GM12874 (cell line): ENCODE measurements at regions not wholly inside any gene's neighbourhood (a gene's known extent, or its start where the extent isn't known, plus 50 kb on each side); places are given as distances from the start of the nearest gene placed in this dataset.

Experiments used
- TF ChIP-seq, protein P1 (sequence below): IDR thresholded peaks from 2 replicates; pipeline ENCODE4 v1.5.1; 2011; ENCODE audit warnings: low read depth, mild to moderate bottlenecking, control low read depth, low read length, moderate library complexity; ENCODE audit not compliant: insufficient read depth

DNA sequence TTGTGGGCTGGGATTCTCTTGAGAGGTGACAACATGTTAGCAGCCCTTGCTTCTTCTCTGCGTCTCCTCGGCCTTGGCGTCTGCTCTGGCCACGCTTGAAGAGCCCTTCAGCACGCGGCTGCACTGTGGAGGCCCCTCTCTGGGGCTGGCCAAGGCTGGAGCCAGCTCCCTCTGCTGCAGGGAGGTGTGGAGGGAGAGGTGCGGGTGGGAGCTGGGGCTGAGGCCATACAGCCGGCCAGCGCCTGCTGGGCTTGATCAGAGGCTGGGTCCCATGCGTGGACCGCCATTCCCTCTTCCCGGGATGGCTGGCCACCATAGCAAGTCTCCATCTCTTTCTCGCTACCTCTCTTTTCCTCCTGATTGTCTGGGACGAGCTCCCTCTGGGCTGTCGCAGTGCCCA, 539.0 kb downstream of the PCDH7 start:
- TF ChIP-seq, protein P1, sequence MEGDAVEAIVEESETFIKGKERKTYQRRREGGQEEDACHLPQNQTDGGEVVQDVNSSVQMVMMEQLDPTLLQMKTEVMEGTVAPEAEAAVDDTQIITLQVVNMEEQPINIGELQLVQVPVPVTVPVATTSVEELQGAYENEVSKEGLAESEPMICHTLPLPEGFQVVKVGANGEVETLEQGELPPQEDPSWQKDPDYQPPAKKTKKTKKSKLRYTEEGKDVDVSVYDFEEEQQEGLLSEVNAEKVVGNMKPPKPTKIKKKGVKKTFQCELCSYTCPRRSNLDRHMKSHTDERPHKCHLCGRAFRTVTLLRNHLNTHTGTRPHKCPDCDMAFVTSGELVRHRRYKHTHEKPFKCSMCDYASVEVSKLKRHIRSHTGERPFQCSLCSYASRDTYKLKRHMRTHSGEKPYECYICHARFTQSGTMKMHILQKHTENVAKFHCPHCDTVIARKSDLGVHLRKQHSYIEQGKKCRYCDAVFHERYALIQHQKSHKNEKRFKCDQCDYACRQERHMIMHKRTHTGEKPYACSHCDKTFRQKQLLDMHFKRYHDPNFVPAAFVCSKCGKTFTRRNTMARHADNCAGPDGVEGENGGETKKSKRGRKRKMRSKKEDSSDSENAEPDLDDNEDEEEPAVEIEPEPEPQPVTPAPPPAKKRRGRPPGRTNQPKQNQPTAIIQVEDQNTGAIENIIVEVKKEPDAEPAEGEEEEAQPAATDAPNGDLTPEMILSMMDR, result no peak

DNA sequence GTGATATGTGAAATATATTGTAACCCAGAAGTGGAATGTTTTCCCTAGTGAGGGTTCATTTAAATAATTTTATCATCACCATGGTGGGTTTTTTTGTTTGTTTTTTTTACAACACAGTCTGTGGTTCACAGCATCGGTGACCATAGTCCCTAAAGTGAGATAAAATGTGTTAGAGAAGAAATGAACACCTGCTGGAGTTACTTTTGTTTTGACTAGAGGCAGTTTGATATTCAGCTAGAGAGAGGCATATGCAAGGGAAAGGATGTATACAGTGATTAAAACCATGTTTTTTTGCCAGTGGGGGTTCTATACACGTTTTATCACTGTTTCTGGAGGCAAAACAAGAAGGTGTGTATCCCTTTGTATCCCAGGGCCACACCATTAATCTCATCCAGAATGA, 541.5 kb downstream of the PCDH7 start:
- TF ChIP-seq, protein P1, result no peak

DNA sequence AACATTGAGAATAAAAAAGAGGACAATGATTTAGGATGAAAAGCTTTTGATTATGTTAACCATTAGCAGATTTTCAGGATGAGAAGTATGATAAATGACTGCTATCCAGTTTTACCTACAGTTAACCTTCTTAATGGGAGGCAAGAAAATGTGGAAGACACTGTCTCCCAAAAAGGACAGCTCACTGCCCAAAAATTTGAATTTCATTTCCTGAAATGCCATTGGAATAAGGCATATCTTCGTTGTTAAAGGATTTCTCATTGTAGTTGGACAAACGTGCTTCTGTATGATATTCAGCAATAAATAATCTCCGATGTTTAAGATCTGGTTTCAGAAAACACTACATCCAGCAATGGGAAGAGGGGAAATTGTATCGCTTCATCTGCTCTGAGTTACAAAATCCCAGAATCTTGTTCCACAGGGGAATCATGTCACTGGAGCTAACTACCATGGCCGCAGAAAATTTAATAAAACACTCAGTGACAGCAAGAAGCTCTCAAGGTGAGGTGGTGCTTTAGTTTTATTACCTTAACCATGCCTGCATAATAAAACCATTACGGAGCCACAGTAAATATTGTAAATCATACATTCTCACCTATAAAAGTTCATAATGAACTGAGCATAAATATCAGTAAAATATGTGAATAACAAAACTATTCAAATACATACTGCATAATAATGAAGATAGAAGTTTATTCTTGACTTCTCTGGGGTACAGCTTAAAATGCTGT, 552.3 kb downstream of the PCDH7 start:
- TF ChIP-seq, protein P1, result no peak

DNA sequence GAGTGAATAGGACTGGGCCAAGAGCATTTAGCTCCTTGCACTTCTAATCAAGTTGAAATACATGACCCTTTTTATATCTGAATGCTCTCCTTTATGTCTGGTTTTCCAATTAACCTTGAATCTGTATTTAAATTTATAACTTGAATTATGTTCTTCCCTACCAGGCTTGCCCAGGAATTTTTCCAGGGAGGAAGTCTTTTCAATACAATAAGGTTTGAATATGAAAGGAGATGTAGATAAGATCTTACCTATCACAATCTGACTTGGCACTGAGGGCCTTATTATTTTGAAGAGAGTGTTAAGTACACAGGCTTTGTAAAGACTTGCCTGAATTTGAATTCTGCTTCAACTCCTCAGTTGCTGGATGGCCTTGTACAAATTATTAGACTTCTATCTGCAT, 555.7 kb downstream of the PCDH7 start:
- TF ChIP-seq, protein P1, result no peak

DNA sequence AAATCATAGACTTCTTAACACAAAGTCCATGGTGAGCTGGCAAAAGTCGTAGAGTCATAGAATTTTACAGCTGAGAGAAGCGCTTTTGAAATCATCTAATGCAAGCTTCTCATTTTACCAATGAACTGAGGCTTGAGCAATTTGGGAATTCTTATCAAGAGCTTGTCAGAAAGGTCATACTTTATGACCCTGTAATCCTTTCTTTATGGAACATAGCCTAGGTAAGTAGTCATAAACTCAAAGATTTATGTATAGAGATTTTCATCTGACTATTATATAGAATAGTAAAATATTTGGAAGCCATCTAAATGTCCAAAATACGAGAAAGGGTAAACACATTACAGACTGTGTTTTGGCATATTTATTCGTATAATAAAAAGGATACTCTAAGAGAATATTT, 563.5 kb downstream of the PCDH7 start:
- TF ChIP-seq, protein P1, result no peak

DNA sequence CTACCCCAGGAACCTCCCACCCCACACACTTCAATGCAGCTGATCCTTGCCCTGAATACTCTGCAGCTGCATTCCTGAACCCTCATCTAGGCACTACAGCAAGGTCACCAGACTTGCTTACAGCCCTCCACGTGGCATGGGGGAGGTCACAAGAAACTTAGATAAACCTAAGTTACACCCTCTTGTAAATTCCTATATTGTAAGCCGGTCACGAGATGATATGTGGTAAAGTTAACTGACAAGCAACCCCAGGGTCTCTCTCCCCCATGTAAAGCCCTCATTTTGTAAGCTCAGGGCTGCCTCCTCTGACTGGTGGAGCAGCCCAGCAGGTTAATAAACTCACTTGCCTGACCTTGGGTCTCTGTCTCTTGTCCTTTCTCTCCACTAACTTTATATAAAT, 570.7 kb downstream of the PCDH7 start:
- TF ChIP-seq, protein P1, result no peak

DNA sequence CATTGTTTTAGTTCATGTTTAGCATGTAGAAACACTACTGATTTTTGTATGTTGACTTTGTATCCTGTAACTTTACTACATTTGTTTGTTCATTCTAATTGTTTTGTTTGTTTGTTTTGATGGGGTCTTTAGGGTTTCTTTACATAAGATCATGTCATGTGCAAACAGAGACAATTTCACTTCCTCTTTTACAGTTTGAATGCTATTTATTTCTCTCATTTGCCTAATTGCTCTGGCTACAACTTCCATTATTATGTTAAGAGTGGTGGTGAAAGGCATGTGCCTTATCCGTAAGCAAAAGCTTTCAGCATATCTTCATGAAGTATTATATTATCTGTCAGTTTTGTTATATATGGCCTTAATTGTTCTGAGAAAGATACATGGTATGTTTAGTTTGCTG, 571.1 kb downstream of the PCDH7 start:
- TF ChIP-seq, protein P1, result no peak
